ENCODE measurements at regions not wholly inside any gene's neighbourhood (a gene's known extent, or its start where the extent isn't known, plus 50 kb on each side); places are given as distances from the start of the nearest gene placed in this dataset.

- no peak for DNase-seq (ENCODE audit: low spot score in 2 of 2)
- Histone ChIP-seq H3K4me1 (no peaks in the 10 kb centered on the region), H3K9me3 (no peaks in the 10 kb centered on the region), H3K36me3 (no peaks in the 10 kb centered on the region), H3K4me3 (no peak overlapping the region), H3K27me3 (no peaks in the 10 kb centered on the region), H3K27ac (no peak overlapping the region)
- WGBS, 2 donors: 63 to 66% methylated on average over 2 of the region's 2 CpGs
- no peak for TF ChIP-seq EP300 (IDR thresholded peaks at IDR 0.05)
- no peak for TF ChIP-seq POLR2A (IDR thresholded peaks at IDR 0.05)
- TF ChIP-seq CTCF (IDR thresholded peaks at IDR 0.05): no peak
Observed at GRCh38 chr3:80230962-80231361, 463.2 kb upstream of the ROBO1 start.

- WGBS, 2 donors: 71 to 73% methylated on average over 1 of the region's 1 CpG
- no peak for DNase-seq (ENCODE audit: low spot score in 2 of 2)
- Histone ChIP-seq H3K36me3 (no peaks in the 10 kb centered on the region), H3K4me1 (no peaks in the 10 kb centered on the region), H3K27ac (no peak overlapping the region), H3K27me3 (no peaks in the 10 kb centered on the region), H3K9me3 (no peaks in the 10 kb centered on the region), H3K4me3 (no peak overlapping the region)
- TF ChIP-seq CTCF (IDR thresholded peaks at IDR 0.05): no peak
- no peak for TF ChIP-seq EP300 (IDR thresholded peaks at IDR 0.05)
- no peak for TF ChIP-seq POLR2A (IDR thresholded peaks at IDR 0.05)
Observed at GRCh38 chr3:80227216-80227615, 459.4 kb upstream of the ROBO1 start.

- H3K27me3 ChIP-seq: no peaks in the 10 kb centered on the region
- no peaks in the 10 kb centered on the region for H3K9me3 ChIP-seq
- no peak overlapping the region for H3K27ac ChIP-seq
- TF ChIP-seq CTCF (IDR thresholded peaks at IDR 0.05): no peak
- TF ChIP-seq POLR2A (IDR thresholded peaks at IDR 0.05): no peak
- no peak for TF ChIP-seq EP300 (IDR thresholded peaks at IDR 0.05)
- H3K36me3 ChIP-seq: no peaks in the 10 kb centered on the region
- no peak for DNase-seq (ENCODE audit: low spot score in 2 of 2)
- H3K4me1 ChIP-seq: no peaks in the 10 kb centered on the region
- WGBS, 2 donors: 61 to 69% methylated on average over 2 of the region's 2 CpGs
- no peak overlapping the region for H3K4me3 ChIP-seq
Observed at GRCh38 chr3:80215191-80215590, 447.4 kb upstream of the ROBO1 start.

GRCh38 chr3:80213086-80213485, 445.3 kb upstream of the ROBO1 start:
- H3K36me3 ChIP-seq: no peaks in the 10 kb centered on the region
- TF ChIP-seq EP300 (IDR thresholded peaks at IDR 0.05): no peak
- no peak for TF ChIP-seq POLR2A (IDR thresholded peaks at IDR 0.05)
- no peak for TF ChIP-seq CTCF (IDR thresholded peaks at IDR 0.05)
- no peaks in the 10 kb centered on the region for H3K4me1 ChIP-seq
- no peak for DNase-seq (ENCODE audit: low spot score in 2 of 2)
- no peaks in the 10 kb centered on the region for H3K9me3 ChIP-seq
- H3K27ac ChIP-seq: no peak overlapping the region
- WGBS, 2 donors: 57 to 60% methylated on average over 4 of the region's 4 CpGs
- no peaks in the 10 kb centered on the region for H3K27me3 ChIP-seq
- no peak overlapping the region for H3K4me3 ChIP-seq

GRCh38 chr3:80192936-80193335, 425.1 kb upstream of the ROBO1 start:
- no peak overlapping the region for H3K4me3 ChIP-seq
- 49 to 51% methylated on average over 3 of the region's 3 CpGs for WGBS, 2 donors
- H3K27me3 ChIP-seq: no peaks in the 10 kb centered on the region
- no peaks in the 10 kb centered on the region for H3K36me3 ChIP-seq
- H3K9me3 ChIP-seq: no peaks in the 10 kb centered on the region
- no peak for DNase-seq (ENCODE audit: low spot score in 2 of 2)
- H3K27ac ChIP-seq: no peak overlapping the region
- peaks cover 0 to 10% (median 0%) of the 10 kb centered on the region in 4 donors for H3K4me1 ChIP-seq
- TF ChIP-seq EP300 (IDR thresholded peaks at IDR 0.05): no peak
- no peak for TF ChIP-seq POLR2A (IDR thresholded peaks at IDR 0.05)
- no peak for TF ChIP-seq CTCF (IDR thresholded peaks at IDR 0.05)

Data from tibial nerve (tissue), 4 donors.